22Rv1 (cell line): ENCODE measurements at regions not wholly inside any gene's neighbourhood (a gene's known extent, or its start where the extent isn't known, plus 50 kb on each side); places are given as distances from the start of the nearest gene placed in this dataset.

Experiments used
- H3K27ac ChIP-seq: fragments of 450-650 bp; 2 replicates; pipeline ENCODE4 v1.5.1; 2017
- ZFX ChIP-seq: fragments of 450-650 bp; IDR thresholded peaks from 2 replicates; pipeline ENCODE4 v1.6.1; 2017; ENCODE audit warnings: antibody characterized with exemption, borderline replicate concordance
- TF ChIP-seq, protein P1 (sequence below): fragments of 450-650 bp; IDR thresholded peaks from 2 replicates; pipeline ENCODE4 v1.5.1; 2017; ENCODE audit warnings: mild to moderate bottlenecking

- H3K27ac ChIP-seq = no peak overlapping the region
- no peak for TF ChIP-seq ZFX
- TF ChIP-seq, protein P1, sequence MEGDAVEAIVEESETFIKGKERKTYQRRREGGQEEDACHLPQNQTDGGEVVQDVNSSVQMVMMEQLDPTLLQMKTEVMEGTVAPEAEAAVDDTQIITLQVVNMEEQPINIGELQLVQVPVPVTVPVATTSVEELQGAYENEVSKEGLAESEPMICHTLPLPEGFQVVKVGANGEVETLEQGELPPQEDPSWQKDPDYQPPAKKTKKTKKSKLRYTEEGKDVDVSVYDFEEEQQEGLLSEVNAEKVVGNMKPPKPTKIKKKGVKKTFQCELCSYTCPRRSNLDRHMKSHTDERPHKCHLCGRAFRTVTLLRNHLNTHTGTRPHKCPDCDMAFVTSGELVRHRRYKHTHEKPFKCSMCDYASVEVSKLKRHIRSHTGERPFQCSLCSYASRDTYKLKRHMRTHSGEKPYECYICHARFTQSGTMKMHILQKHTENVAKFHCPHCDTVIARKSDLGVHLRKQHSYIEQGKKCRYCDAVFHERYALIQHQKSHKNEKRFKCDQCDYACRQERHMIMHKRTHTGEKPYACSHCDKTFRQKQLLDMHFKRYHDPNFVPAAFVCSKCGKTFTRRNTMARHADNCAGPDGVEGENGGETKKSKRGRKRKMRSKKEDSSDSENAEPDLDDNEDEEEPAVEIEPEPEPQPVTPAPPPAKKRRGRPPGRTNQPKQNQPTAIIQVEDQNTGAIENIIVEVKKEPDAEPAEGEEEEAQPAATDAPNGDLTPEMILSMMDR = no peak
Measured at GRCh38 chr2:138333121-138333520, 168.4 kb upstream of the SPOPL start.

DNA sequence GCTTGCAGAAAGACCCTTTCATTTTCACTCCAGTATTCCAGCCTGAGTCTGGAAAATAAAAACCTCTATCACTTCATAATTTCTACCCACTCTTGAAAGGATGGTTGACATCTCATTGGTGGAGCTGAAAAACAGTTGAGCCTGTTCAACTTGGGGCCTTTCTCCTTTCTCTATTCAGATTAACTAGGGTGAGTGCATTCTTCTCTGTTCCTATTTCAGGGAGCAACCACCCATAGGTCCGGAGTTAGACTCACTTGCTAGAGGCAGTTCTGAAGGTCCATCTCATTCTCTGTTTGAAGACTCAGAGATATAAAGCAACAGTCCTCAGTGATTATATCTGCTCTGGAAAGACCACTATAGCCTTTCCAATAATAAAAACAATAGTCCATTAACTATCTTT, 167.9 kb upstream of the SPOPL start:
- TF ChIP-seq, protein P1 = no peak
- no peak for TF ChIP-seq ZFX

GRCh38 chr2:138334323-138334722, 167.2 kb upstream of the SPOPL start:
- no peak overlapping the region for H3K27ac ChIP-seq
- TF ChIP-seq, protein P1 = no peak
- TF ChIP-seq ZFX = no peak

More for the DNA sequence above, 167.9 kb upstream of the SPOPL start:
- H3K27ac ChIP-seq = no peak overlapping the region

DNA sequence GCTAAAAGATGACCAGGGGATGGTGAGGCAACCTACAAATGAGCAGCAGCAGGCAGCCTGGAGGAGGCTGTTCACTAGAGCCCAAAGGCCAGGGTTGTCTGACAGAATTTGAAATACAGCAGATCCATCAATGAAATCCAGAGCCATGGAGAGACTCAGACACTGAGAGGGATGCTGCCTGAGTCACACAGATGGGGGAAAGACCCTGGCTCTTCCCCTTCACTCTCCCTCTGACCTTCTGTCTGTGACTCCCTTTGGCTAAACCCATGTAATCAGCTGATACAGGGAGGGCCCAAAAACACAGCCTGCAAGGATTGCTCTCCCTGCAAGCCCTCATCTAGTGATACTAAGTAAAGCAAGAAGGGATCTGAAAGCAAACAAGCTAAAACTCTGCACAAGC, 166.5 kb upstream of the SPOPL start:
- H3K27ac ChIP-seq = no peak overlapping the region
- TF ChIP-seq, protein P1 = no peak
- TF ChIP-seq ZFX = no peak

DNA sequence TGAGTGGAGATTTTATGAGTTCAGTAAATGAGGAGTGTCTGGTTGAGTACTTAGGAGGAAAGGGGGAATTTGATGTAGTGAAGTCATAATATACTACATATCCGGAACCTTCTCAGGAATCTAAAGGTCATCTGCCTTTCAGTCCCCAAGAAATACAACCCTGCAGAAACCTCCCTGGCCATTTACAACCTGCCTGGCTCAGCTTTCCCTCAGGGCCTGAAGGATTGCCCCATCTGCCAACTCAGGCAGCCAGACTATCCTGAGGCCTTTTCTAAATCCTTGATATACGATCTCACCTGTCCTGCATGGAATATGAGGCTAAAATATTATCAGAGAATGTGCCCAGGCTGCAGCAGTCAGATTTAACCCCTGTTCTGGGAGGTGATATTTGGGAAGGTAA, 165.4 kb upstream of the SPOPL start:
- no peak overlapping the region for H3K27ac ChIP-seq
- no peak for TF ChIP-seq ZFX
- TF ChIP-seq, protein P1 = no peak

DNA sequence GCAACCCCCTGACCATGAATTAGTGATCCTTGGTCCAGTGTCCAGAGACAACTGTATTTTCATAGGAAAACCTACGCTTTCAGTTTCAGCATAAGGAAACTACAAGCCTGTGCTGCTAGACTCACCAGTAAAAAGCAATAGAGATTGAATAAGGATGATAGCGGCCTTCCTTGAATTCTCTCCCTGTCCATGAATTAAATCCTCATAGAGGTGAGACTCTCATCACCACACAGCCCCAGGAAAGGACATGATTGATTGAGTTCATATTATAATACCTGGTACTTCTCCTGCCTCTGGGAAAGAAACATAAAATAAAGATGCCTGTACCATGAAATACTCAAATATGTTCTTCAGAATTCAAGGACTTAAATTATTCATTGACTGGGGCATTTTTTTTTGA, 146.3 kb upstream of the SPOPL start:
- H3K27ac ChIP-seq = no peak overlapping the region
- TF ChIP-seq, protein P1 = no peak
- TF ChIP-seq ZFX = no peak

GRCh38 chr2:138356178-138356577, 145.4 kb upstream of the SPOPL start:
- no peak for TF ChIP-seq ZFX
- TF ChIP-seq, protein P1 = no peak
- no peak overlapping the region for H3K27ac ChIP-seq
